ENCODE measurements at regions not wholly inside any gene's neighbourhood (a gene's known extent, or its start where the extent isn't known, plus 50 kb on each side); places are given as distances from the start of the nearest gene placed in this dataset.
A peak's percentile ranks its signal among the peaks of the same experiment; 100 is the strongest.
"Not testable (repeated sequence)": the region's sequence is repeated elsewhere in the genome, so short reads cannot be mapped to it uniquely, and the experiment has no call there.

DNA sequence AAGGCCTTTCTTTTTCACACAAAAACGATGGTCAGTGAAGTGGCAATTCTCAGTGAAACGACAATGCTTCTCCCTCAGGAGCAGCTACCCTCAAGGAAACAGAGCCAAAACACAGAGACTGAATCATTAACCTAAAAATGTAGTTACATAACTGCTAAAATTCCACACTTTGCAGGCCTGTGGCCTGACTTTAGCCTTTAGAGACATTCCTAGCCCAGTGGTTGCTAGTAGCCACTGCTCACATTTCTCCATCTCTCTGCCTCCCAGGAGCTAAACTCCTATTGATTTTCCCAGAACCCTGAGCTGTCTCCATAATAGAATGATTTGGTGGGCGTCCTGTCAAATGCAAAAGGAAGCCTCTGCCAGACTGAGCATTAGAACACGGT, 630.1 kb upstream of the KCNMB2 start:
- no peaks in the 10 kb centered on the region for H3K4me1 ChIP-seq (ENCODE audit: low read depth)
- H3K27ac ChIP-seq = no peak overlapping the region
- peak in 1 of 2 donors; percentile 89 for DNase-seq (ENCODE audit: low read depth in 1 of 2, low spot score in 1 of 2)
- no peaks in the 10 kb centered on the region for H3K27me3 ChIP-seq
- no peaks in the 10 kb centered on the region for H3K36me3 ChIP-seq
- no peaks in the 10 kb centered on the region for H3K9me3 ChIP-seq (ENCODE audit: low read depth)
- no peak overlapping the region for H3K4me3 ChIP-seq
- TF ChIP-seq, protein P1, sequence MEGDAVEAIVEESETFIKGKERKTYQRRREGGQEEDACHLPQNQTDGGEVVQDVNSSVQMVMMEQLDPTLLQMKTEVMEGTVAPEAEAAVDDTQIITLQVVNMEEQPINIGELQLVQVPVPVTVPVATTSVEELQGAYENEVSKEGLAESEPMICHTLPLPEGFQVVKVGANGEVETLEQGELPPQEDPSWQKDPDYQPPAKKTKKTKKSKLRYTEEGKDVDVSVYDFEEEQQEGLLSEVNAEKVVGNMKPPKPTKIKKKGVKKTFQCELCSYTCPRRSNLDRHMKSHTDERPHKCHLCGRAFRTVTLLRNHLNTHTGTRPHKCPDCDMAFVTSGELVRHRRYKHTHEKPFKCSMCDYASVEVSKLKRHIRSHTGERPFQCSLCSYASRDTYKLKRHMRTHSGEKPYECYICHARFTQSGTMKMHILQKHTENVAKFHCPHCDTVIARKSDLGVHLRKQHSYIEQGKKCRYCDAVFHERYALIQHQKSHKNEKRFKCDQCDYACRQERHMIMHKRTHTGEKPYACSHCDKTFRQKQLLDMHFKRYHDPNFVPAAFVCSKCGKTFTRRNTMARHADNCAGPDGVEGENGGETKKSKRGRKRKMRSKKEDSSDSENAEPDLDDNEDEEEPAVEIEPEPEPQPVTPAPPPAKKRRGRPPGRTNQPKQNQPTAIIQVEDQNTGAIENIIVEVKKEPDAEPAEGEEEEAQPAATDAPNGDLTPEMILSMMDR (IDR thresholded peaks at IDR 0.05; ENCODE audit: low read depth, low read length) = no peak

DNA sequence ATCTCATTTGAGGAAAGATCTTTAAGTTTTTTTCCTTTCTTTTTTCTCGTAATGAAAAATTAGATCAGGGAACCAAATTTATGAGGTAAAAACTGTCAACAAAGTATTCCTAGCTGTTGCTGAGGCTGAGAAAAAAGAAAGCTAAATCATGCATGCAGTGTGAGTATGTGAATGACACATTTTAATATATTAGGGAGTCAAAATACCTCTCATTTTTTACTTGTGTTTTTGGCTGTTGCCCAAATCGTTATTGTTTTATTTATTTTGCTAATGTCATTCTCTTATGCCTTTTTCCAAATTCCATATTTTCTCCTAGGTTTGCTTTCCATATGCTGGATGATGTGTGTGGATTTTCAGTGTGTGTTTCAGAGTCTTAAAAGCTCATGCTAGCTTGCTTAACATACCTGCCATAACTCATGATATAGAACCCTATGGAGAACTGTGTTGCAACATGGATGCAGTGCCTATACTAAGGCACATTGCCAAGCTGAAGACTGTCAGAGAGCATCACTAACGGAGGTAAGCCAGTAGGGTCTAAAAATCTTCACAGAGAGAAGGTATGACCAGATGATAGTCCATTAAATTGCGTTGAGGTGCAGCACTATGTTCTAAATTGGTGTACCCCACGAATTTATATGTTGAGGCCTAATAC, 629.5 kb upstream of the KCNMB2 start:
- no peaks in the 10 kb centered on the region for H3K9me3 ChIP-seq (ENCODE audit: low read depth)
- H3K36me3 ChIP-seq = no peaks in the 10 kb centered on the region
- no peaks in the 10 kb centered on the region for H3K27me3 ChIP-seq
- DNase-seq (ENCODE audit: low read depth in 1 of 2, low spot score in 1 of 2) = peak in 1 of 2 donors; percentile 21
- H3K27ac ChIP-seq = no peak overlapping the region
- no peaks in the 10 kb centered on the region for H3K4me1 ChIP-seq (ENCODE audit: low read depth)
- TF ChIP-seq, protein P1 (IDR thresholded peaks at IDR 0.05; ENCODE audit: low read depth, low read length) = no peak
- H3K4me3 ChIP-seq = no peak overlapping the region

- H3K36me3 ChIP-seq; DNase-seq (ENCODE audit: low read depth in 1 of 2, low spot score in 1 of 2); H3K4me3 ChIP-seq; H3K4me1 ChIP-seq (ENCODE audit: low read depth); H3K27me3 ChIP-seq; H3K27ac ChIP-seq; H3K9me3 ChIP-seq (ENCODE audit: low read depth): not testable (repeated sequence)
Measured at GRCh38 chr3:177909530-177909929, 626.7 kb upstream of the KCNMB2 start.

DNA sequence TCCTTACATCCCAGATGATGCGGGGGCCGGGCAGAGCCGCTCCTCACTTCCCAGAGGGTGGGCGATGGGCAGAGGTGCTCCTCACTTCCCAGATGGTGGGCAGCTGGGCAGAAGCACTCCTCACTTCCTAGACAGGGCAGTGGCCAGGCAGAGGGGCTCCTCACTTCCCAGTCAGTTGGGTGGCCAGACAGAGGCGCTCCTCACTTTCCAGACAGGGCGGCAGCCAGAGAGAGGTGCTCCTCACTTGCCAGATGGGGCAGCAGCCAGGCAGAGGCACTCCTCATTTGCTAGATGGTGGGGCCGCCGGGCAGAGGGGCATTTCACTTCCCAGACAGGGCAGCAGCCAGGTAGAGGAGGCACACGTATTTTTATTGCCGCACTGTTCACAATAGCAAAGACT, 622.0 kb upstream of the KCNMB2 start:
- DNase-seq (ENCODE audit: low read depth in 1 of 2, low spot score in 1 of 2) = no peak
- no peak overlapping the region for H3K27ac ChIP-seq
- no peaks in the 10 kb centered on the region for H3K36me3 ChIP-seq
- no peaks in the 10 kb centered on the region for H3K4me1 ChIP-seq (ENCODE audit: low read depth)
- no peaks in the 10 kb centered on the region for H3K27me3 ChIP-seq
- no peak overlapping the region for H3K4me3 ChIP-seq
- H3K9me3 ChIP-seq (ENCODE audit: low read depth) = no peaks in the 10 kb centered on the region
- TF ChIP-seq, protein P1 (IDR thresholded peaks at IDR 0.05; ENCODE audit: low read depth, low read length) = no peak

- DNase-seq (ENCODE audit: low read depth in 1 of 2, low spot score in 1 of 2) = no peak
- no peak overlapping the region for H3K27ac ChIP-seq
- no peak overlapping the region for H3K4me3 ChIP-seq
- no peaks in the 10 kb centered on the region for H3K27me3 ChIP-seq
- TF ChIP-seq, protein P1 (IDR thresholded peaks at IDR 0.05; ENCODE audit: low read depth, low read length) = no peak
- no peaks in the 10 kb centered on the region for H3K4me1 ChIP-seq (ENCODE audit: low read depth)
- H3K36me3 ChIP-seq = no peaks in the 10 kb centered on the region
- H3K9me3 ChIP-seq (ENCODE audit: low read depth) = no peaks in the 10 kb centered on the region
Measured at GRCh38 chr3:177916461-177916860, 619.8 kb upstream of the KCNMB2 start.

GRCh38 chr3:177917234-177917861, 618.9 kb upstream of the KCNMB2 start:
- H3K4me1 ChIP-seq (ENCODE audit: low read depth) = no peaks in the 10 kb centered on the region
- H3K27ac ChIP-seq = no peak overlapping the region
- no peak overlapping the region for H3K4me3 ChIP-seq
- H3K36me3 ChIP-seq = no peaks in the 10 kb centered on the region
- no peaks in the 10 kb centered on the region for H3K9me3 ChIP-seq (ENCODE audit: low read depth)
- H3K27me3 ChIP-seq = no peaks in the 10 kb centered on the region
- TF ChIP-seq, protein P1 (IDR thresholded peaks at IDR 0.05; ENCODE audit: low read depth, low read length) = no peak
- no peak for DNase-seq (ENCODE audit: low read depth in 1 of 2, low spot score in 1 of 2)
